PFSK-1 (cell line): ENCODE measurements at regions not wholly inside any gene's neighbourhood (a gene's known extent, or its start where the extent isn't known, plus 50 kb on each side); places are given as distances from the start of the nearest gene placed in this dataset.

Experiments
- FOXP2 ChIP-seq: optimal IDR thresholded peaks from 2 replicates; pipeline ENCODE3; 2011; ENCODE audit warnings: borderline replicate concordance, control low read depth, inconsistent platforms; ENCODE audit not compliant: insufficient read depth; ENCODE audit errors: extremely low read length, extremely low read depth
- POLR2AphosphoS5 ChIP-seq: IDR thresholded peaks from 2 replicates; pipeline ENCODE4 v1.6.1; 2012; ENCODE audit warnings: low read depth, mild to moderate bottlenecking, control low read depth, low read length, moderate library complexity
- REST ChIP-seq, 2 experiments: IDR thresholded peaks; 2 replicates each; pipeline versions ENCODE4 v1.6.1 to v1.8.0; 2011 to 2012; ENCODE audit warnings: low read depth in 2 of 2, low read length in 2 of 2, control low read depth in 1 of 2, inconsistent platforms in 1 of 2, mild to moderate bottlenecking in 1 of 2, moderate library complexity in 1 of 2; ENCODE audit not compliant: insufficient read depth in 1 of 2
- SIN3A ChIP-seq: IDR thresholded peaks from 2 replicates; pipeline ENCODE4 v1.6.1; 2012; ENCODE audit warnings: mild to moderate bottlenecking, low read length, moderate library complexity, borderline replicate concordance; ENCODE audit not compliant: insufficient read depth
- TAF1 ChIP-seq: IDR thresholded peaks from 2 replicates; pipeline ENCODE4 v1.6.1; 2012; ENCODE audit warnings: low read length, control low read depth, borderline replicate concordance; ENCODE audit not compliant: insufficient read depth

DNA sequence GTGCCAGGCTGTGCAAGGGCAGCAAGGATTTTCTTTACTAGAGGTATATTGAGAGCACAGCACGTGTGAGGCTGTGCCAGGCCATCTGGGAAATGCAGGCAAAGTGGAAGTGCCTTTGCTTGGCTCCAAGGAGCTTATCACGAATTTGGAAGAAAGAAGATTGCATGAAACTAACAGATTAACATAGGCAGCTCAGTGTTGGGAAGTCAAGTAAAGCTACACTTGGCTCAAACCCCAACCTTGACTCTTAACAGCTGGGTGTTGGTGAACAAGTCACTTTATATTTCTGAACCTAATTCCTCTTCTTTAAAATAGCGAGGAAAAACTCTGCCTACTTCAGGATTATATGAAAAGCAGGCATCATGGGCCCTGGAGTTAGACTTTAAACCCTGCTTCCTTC, 105.2 kb downstream of the PLCE1 start:
- TF ChIP-seq SIN3A = no peak
- no peak for TF ChIP-seq POLR2AphosphoS5
- no peak for TF ChIP-seq TAF1
- no peak for TF ChIP-seq FOXP2
- no peak for TF ChIP-seq REST (IDR thresholded peaks at IDR 0.05; ENCODE audit: insufficient read depth in 1 of 2, low read depth in 2 of 2, low read length in 2 of 2)

- TF ChIP-seq TAF1 (no peak), REST (IDR thresholded peaks at IDR 0.05; ENCODE audit: insufficient read depth in 1 of 2, low read depth in 2 of 2, low read length in 2 of 2) (no peak), SIN3A (no peak), FOXP2 (no peak), POLR2AphosphoS5 (no peak)
Measured at GRCh38 chr10:94101894-94102293, 108.2 kb downstream of the PLCE1 start.

- TF ChIP-seq FOXP2 = no peak
- TF ChIP-seq SIN3A = no peak
- no peak for TF ChIP-seq TAF1
- TF ChIP-seq REST (IDR thresholded peaks at IDR 0.05; ENCODE audit: insufficient read depth in 1 of 2, low read depth in 2 of 2, low read length in 2 of 2) = no peak
- TF ChIP-seq POLR2AphosphoS5 = no peak
Measured at GRCh38 chr10:94102436-94102835, 108.7 kb downstream of the PLCE1 start.

DNA sequence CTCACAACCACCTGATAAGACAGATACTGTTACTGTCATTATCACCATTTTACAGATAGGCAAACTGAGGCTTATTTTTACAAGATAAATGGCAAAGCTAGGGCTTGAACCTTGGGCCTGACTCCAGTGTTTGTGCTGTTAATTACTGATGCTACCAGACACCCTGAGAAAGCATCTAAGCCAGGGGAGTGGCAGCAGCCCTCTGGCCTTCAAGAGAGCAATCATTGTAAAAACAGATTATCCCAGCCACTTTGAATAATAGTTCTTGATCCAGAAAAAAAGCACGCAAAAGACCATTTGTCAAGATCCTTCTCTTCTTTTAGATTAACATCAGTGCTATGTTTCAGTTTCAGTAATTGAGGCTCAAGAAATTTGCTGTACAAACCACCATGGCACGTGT, 109.5 kb downstream of the PLCE1 start:
- TF ChIP-seq SIN3A (no peak), TAF1 (no peak), REST (IDR thresholded peaks at IDR 0.05; ENCODE audit: insufficient read depth in 1 of 2, low read depth in 2 of 2, low read length in 2 of 2) (no peak), POLR2AphosphoS5 (no peak), FOXP2 (no peak)

GRCh38 chr10:94103801-94104221, 110.1 kb downstream of the PLCE1 start:
- TF ChIP-seq REST (IDR thresholded peaks at IDR 0.05; ENCODE audit: insufficient read depth in 1 of 2, low read depth in 2 of 2, low read length in 2 of 2) (no peak), FOXP2 (no peak), SIN3A (no peak)
